Heart left ventricle (tissue), 13 donors: ENCODE measurements at regions not wholly inside any gene's neighbourhood (a gene's known extent, or its start where the extent isn't known, plus 50 kb on each side); places are given as distances from the start of the nearest gene placed in this dataset.

Experiments
- POLR2A ChIP-seq, 2 donors: fragments of 450-650 bp; IDR thresholded peaks; one replicate each; pipeline ENCODE4 v1.6.1; 2017; ENCODE audit warnings: antibody characterized with exemption in 2 of 2, mild to moderate bottlenecking in 2 of 2, moderate library complexity in 2 of 2
- TF ChIP-seq, protein P1 (sequence below), 12 donors: fragments of 200-600 bp; sonication (generic) in 4 of 12; IDR thresholded peaks; one replicate each; pipeline versions ENCODE4 v1.5.0 to v1.8.0; 2018 to 2022; ENCODE audit warnings: antibody characterized with exemption in 12 of 12, mild to moderate bottlenecking in 5 of 12
- donor health status: ischemic (EF 13 %, LVEDD 7.1; RV severe dilation, severe dysfunction).
- donor health status: DM: no; HTN: yes; CAD: no.
- donor health status: DM: no; HTN: no; CAD: no.
- donor health status: ischemic (EF 25% LVEDD 6.9; RV normal size, moderate dysfunction).
- donor health status: ischemic (EF 25% LVEDD 5.7; RV mildly dilated, moderate dysfunction).
- donor health status: ischemic (EF 35%, LVEDD 5.7; RV mildly dilated, moderate dysfunction).
- donor health status: nonischemic (EF 11% LVEDD 7.7; RV severe dilation, severe dysfunction).
- donor health status: DM: yes; HTN: yes; CAD: no.
- donor health status: PGD.
- donor health status: ischemic (EF 29% LVEDD 5.4; RV normal size, mild dysfunction).
- donor health status: nonischemic (EF 23%, LVEDD 6.1; RV moderate dilation, normal function).

DNA sequence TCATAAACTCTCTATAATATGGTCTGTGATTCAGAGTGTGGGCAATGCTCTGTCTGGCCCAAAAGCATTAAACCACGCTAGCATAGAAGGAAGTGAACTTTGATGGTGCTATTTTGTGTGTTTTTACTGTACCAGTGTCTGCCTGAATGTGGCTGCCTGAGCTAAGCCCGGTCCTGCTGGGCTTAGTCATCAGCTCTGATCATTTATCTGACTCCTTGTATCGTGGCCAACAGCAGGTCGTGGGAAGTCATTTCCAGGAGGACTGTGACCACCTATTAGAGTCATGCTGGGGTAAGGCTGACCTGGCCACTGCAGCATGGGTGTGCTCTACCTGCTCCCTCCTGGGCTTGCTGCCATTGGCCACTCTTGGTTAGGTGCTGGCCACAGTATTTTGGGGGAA is 239.1 kb upstream of the CEP162 start:
- TF ChIP-seq, protein P1, sequence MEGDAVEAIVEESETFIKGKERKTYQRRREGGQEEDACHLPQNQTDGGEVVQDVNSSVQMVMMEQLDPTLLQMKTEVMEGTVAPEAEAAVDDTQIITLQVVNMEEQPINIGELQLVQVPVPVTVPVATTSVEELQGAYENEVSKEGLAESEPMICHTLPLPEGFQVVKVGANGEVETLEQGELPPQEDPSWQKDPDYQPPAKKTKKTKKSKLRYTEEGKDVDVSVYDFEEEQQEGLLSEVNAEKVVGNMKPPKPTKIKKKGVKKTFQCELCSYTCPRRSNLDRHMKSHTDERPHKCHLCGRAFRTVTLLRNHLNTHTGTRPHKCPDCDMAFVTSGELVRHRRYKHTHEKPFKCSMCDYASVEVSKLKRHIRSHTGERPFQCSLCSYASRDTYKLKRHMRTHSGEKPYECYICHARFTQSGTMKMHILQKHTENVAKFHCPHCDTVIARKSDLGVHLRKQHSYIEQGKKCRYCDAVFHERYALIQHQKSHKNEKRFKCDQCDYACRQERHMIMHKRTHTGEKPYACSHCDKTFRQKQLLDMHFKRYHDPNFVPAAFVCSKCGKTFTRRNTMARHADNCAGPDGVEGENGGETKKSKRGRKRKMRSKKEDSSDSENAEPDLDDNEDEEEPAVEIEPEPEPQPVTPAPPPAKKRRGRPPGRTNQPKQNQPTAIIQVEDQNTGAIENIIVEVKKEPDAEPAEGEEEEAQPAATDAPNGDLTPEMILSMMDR (IDR thresholded peaks at IDR 0.05), result no peak
- no peak for TF ChIP-seq POLR2A (IDR thresholded peaks at IDR 0.05)
